ENCODE measurements at regions not wholly inside any gene's neighbourhood (a gene's known extent, or its start where the extent isn't known, plus 50 kb on each side); places are given as distances from the start of the nearest gene placed in this dataset.

DNA sequence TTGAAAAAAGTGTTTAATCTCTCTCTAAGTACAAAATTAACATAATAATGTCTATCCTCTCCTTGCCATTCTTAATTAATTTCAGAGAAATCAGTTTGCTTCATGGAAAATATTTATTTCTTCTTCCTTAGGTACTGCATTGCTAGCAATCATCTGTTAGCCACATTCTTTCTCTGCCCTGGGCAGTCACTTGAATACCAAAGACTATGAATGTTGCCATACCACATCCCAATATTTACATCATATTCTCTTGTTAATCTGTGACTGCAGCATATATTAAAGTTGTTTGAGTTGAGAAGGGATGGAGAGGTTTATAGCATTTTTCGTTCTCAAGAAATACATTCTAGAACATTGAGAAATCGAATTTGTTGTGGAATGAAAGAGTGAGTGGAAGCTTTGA is 672.8 kb downstream of the PCDH7 start:
- no peaks in the 10 kb centered on the region for H3K27me3 Mint-ChIP-seq
- H3K4me1 Mint-ChIP-seq: no peaks in the 10 kb centered on the region
- DNase-seq: no peak
- ATAC-seq: no peak
- no peaks in the 10 kb centered on the region for H3K36me3 Mint-ChIP-seq (ENCODE audit: low read depth)
- H3K9me3 Mint-ChIP-seq (ENCODE audit: low read depth): no peaks in the 10 kb centered on the region
- POLR2A ChIA-PET: no interaction called here
- CTCF ChIA-PET: interaction anchor here (1.0 kb wide), 1 partner anchor 12 kb away, joined by 3 read pairs; no protein-coding TSS in a partner anchor
- no peak overlapping the region for H3K4me3 Mint-ChIP-seq
- intact Hi-C loops (cut with DNase I, micrococcal nuclease): no loop called here
- H3K27ac Mint-ChIP-seq: no peak overlapping the region

DNA sequence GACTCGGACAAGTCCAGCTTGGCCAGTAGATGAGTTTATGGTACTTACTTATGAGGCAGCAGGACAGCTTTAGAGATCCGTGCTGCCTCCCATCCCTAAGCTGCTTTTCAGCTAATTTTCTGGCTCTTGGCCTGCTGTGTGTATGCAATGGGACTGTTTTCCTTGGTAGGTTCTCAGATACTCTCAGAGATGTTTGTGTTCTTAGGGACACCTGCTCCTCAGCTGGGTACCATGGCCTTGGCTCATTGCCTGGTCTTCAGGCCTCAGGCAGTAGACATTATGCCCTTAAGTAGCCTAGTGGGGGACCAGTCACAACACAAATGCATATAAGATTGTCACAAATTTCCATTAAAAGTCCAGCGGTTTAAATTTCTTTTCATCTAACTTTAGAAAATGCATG is 688.0 kb downstream of the PCDH7 start:
- Mint-ChIP-seq H3K4me1 (no peaks in the 10 kb centered on the region), H3K4me3 (no peak overlapping the region), H3K27ac (no peak overlapping the region), H3K27me3 (no peaks in the 10 kb centered on the region), H3K9me3 (ENCODE audit: low read depth) (peaks cover 8% of the 10 kb centered on the region), H3K36me3 (ENCODE audit: low read depth) (no peaks in the 10 kb centered on the region)
- intact Hi-C loops (cut with DNase I, micrococcal nuclease): no loop called here
- DNase-seq: no peak
- ChIA-PET POLR2A (no interaction called here), CTCF (no interaction called here)
- ATAC-seq: no peak

DNA sequence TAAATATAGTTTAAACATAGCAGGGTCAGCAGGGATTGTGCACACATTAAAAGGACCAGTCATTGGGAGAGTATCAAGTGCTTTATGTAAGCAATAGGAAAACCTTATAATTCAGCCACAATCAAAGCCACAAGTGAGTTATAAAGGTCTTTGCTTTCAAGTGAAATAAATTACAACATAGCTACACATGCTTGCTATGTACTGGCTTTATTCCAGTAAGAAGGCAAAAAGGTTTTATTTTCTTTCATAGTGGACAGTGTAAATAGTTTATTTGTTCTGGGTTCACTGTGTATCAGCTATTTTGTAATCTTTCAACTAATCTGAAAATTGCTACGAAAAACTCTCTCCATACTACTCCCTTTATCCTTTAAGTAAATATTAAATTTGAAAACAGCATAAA is 691.4 kb downstream of the PCDH7 start:
- DNase-seq (no peak), ATAC-seq (no peak)
- intact Hi-C loops (cut with DNase I, micrococcal nuclease): no loop called here
- Mint-ChIP-seq H3K27ac (no peak overlapping the region), H3K9me3 (ENCODE audit: low read depth) (peaks cover 5% of the 10 kb centered on the region), H3K27me3 (no peaks in the 10 kb centered on the region), H3K4me1 (no peaks in the 10 kb centered on the region), H3K4me3 (no peak overlapping the region), H3K36me3 (ENCODE audit: low read depth) (no peaks in the 10 kb centered on the region)
- ChIA-PET CTCF (interaction anchor here (1.6 kb wide), 1 partner anchor 9 kb away, joined by 3 read pairs; no protein-coding TSS in a partner anchor), POLR2A (no interaction called here)

DNA sequence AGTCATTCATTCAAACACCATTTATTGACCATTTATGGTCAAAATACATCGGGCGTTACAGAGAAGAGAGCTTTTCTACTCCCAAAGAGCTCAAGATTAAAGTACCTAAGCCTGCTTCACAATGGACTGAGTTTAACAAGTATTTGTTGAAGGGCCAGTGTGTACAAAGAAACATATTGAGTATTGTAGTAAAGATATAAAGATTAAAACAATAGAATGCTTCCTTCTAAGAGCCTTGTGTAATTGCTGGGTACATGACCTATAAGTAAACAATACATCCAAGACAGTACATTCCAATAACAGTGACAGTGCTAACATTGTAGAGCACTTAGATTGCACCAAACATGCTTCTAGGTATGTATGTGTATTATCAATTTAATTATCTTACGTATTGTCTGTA is 695.5 kb downstream of the PCDH7 start:
- ATAC-seq (no peak), DNase-seq (no peak)
- POLR2A ChIA-PET: no interaction called here
- Mint-ChIP-seq H3K36me3 (ENCODE audit: low read depth) (no peaks in the 10 kb centered on the region), H3K27ac (no peak overlapping the region), H3K9me3 (ENCODE audit: low read depth) (peaks cover 3% of the 10 kb centered on the region), H3K4me1 (no peaks in the 10 kb centered on the region), H3K27me3 (no peaks in the 10 kb centered on the region), H3K4me3 (no peak overlapping the region)
- CTCF ChIA-PET: no interaction called here
- intact Hi-C loops (cut with DNase I, micrococcal nuclease): no loop called here

DNA sequence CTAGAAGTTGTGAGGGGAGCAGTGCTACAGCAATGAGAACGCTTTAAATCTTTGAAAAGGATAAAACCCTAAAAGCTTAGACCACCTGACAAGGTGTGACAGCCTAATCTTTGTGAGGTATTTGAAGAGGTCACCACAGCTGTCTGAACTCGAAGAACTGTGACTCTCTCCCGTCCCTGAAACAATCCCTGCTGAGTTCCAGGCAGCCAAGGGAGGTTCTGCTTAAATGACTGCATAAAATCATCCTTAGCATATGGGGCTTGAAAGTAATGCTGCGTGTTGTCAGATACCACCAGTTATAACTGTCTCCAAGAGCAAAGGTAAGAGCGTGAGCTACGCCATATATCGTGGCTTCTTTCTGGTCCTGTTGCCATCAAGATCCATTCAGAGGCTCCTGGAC is 696.3 kb downstream of the PCDH7 start:
- ChIA-PET CTCF (no interaction called here), POLR2A (no interaction called here)
- Mint-ChIP-seq H3K9me3 (ENCODE audit: low read depth) (peaks cover 3% of the 10 kb centered on the region), H3K27ac (no peak overlapping the region), H3K4me3 (no peak overlapping the region), H3K27me3 (no peaks in the 10 kb centered on the region), H3K36me3 (ENCODE audit: low read depth) (no peaks in the 10 kb centered on the region), H3K4me1 (no peaks in the 10 kb centered on the region)
- DNase-seq (no peak), ATAC-seq (no peak)
- intact Hi-C loops (cut with DNase I, micrococcal nuclease): no loop called here

DNA sequence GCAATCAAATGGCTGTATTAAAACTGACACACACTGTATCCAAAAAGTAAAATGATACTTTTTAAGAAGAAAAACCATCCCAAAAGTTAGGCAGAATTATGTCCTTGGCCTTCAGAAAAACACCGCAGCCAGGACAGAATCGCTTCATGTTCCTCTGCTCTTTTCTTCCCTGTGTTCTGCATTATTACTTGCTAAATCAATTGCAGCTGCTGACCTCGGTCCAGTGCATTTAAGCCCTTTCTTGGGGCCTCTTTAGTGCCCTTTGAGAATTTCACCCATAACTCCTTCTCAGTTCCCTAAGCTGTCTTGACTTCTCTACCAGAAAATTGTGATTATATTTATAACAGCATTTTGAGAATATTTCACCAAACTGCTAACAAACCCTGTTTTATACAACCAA is 696.9 kb downstream of the PCDH7 start:
- Mint-ChIP-seq H3K27ac (no peak overlapping the region), H3K4me3 (no peak overlapping the region), H3K9me3 (ENCODE audit: low read depth) (peaks cover 3% of the 10 kb centered on the region), H3K27me3 (no peaks in the 10 kb centered on the region), H3K4me1 (no peaks in the 10 kb centered on the region), H3K36me3 (ENCODE audit: low read depth) (no peaks in the 10 kb centered on the region)
- POLR2A ChIA-PET: no interaction called here
- intact Hi-C loops (cut with DNase I, micrococcal nuclease): no loop called here
- ATAC-seq (no peak), DNase-seq (no peak)
- CTCF ChIA-PET: no interaction called here

DNA sequence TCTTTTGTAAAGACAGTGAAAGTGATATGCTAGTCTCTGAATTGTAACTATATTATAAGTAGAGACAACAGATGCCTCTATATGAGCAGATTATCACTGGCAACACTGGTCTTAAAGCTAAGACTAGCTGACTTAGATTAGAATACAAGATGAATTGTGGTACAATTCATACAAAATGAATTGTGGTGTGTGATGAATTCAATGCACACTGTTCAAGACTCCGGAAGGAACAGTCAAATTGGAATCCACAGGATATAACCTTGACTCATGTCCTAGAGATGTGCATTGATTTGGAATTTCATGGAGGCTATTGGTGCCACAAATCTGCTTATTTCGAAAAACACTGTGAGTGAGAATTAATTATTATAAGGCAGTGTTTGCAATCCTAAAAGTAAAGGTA is 701.8 kb downstream of the PCDH7 start:
- DNase-seq: no peak
- ChIA-PET CTCF (no interaction called here), POLR2A (no interaction called here)
- no peak overlapping the region for H3K4me3 Mint-ChIP-seq
- peaks cover 3% of the 10 kb centered on the region for H3K9me3 Mint-ChIP-seq (ENCODE audit: low read depth)
- no peak overlapping the region for H3K27ac Mint-ChIP-seq
- H3K27me3 Mint-ChIP-seq: no peaks in the 10 kb centered on the region
- no peaks in the 10 kb centered on the region for H3K4me1 Mint-ChIP-seq
- intact Hi-C loops (cut with DNase I, micrococcal nuclease): no loop called here
- H3K36me3 Mint-ChIP-seq (ENCODE audit: low read depth): no peaks in the 10 kb centered on the region
- no peak for ATAC-seq

DNA sequence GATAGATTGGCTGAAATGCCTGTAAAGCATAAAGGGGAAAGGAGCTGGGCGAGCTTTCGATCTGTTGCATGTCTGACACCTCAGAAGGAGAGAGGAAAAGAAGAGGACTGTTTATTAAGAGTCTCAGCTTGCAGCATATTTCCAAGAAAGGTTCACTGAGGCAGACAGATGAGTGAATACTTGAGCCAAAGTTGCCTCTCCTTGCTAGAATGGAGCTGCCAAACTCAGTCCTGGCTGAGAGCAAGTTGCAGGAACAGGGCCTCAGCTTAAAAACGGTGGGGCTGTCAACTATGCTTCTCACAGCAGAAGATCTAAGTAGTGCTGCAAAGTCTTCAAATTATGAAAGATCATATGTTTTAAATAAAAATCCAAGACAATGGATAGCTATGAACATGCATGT is 707.5 kb downstream of the PCDH7 start:
- Mint-ChIP-seq H3K27me3 (no peaks in the 10 kb centered on the region), H3K9me3 (ENCODE audit: low read depth) (peaks cover 2% of the 10 kb centered on the region), H3K27ac (no peak overlapping the region), H3K4me1 (no peaks in the 10 kb centered on the region), H3K36me3 (ENCODE audit: low read depth) (no peaks in the 10 kb centered on the region), H3K4me3 (no peak overlapping the region)
- no peak for DNase-seq
- CTCF ChIA-PET: no interaction called here
- POLR2A ChIA-PET: no interaction called here
- intact Hi-C loops (cut with DNase I, micrococcal nuclease): no loop called here
- ATAC-seq: no peak

DNA sequence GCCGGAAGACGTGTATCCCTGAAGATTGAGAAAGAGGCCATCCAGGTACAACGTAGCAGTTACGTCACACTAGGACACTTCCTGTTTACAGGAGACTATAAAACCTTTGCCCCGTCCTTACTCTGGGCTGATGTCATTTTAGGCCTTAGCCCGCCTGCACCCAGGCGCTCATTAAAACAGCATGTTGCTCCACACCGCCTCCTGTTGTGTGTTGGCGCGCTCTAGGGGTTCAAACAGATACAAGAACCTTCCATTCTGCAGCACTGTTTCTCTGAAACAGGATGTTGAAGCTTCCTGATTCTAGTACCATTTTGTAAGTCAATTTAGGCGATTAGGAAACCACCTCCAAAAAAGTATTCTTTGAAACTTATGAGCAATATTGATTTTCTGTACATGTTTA is 722.1 kb downstream of the PCDH7 start:
- H3K4me3 Mint-ChIP-seq: no peak overlapping the region
- intact Hi-C loops (cut with DNase I, micrococcal nuclease): no loop called here
- ChIA-PET POLR2A (no interaction called here), CTCF (interaction anchor here (0.6 kb wide), 1 partner anchor 210 kb away, joined by 4 read pairs; no protein-coding TSS in a partner anchor)
- no peaks in the 10 kb centered on the region for H3K9me3 Mint-ChIP-seq (ENCODE audit: low read depth)
- H3K36me3 Mint-ChIP-seq (ENCODE audit: low read depth): no peaks in the 10 kb centered on the region
- no peak for DNase-seq
- H3K4me1 Mint-ChIP-seq: no peaks in the 10 kb centered on the region
- no peak for ATAC-seq
- H3K27me3 Mint-ChIP-seq: no peaks in the 10 kb centered on the region
- no peak overlapping the region for H3K27ac Mint-ChIP-seq

DNA sequence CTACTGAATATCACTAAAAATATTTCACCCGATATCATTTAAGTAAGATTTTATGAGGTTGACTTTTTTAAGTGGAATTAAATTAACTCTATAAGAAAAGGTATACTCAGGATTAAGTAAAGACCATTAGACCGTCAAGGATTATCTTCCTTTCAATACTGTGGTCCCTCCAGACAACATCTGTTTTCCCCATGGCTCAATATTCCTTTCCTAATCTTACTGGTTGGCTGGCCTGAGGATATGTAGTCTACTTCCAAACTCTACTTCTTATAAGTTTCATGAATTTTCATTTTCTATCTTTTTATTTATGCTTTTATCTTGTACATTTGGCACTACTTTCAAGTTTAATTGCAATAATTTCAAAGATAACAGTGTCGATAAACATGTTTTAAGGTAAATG is 725.4 kb downstream of the PCDH7 start:
- Mint-ChIP-seq H3K27ac (no peak overlapping the region), H3K9me3 (ENCODE audit: low read depth) (no peaks in the 10 kb centered on the region), H3K27me3 (no peaks in the 10 kb centered on the region), H3K4me3 (no peak overlapping the region), H3K36me3 (ENCODE audit: low read depth) (no peaks in the 10 kb centered on the region), H3K4me1 (no peaks in the 10 kb centered on the region)
- DNase-seq: no peak
- ChIA-PET CTCF (no interaction called here), POLR2A (no interaction called here)
- no peak for ATAC-seq
- intact Hi-C loops (cut with DNase I, micrococcal nuclease): no loop called here

DNA sequence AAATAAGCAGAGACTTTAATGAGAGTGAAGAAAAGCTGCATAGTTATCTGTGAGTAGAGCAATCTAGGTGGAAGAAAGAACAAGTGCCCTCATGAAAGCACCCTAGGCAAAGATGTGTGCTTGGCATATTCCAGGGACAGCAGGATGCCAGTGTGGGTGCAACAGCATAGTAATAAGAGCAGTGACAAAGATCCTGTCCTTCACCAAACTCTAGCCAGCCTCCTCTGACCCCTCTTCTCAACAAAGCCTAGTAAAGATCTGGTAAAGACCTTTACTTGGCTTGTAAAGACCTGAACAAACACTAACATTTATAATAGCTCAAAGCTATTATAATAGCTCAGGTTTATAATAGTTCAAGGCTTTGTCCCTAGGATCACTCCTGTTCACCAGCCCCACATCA is 735.4 kb downstream of the PCDH7 start:
- intact Hi-C loops (cut with DNase I, micrococcal nuclease): no loop called here
- CTCF ChIA-PET: no interaction called here
- H3K36me3 Mint-ChIP-seq (ENCODE audit: low read depth): no peaks in the 10 kb centered on the region
- H3K4me1 Mint-ChIP-seq: no peaks in the 10 kb centered on the region
- ATAC-seq (no peak), DNase-seq (no peak)
- no peaks in the 10 kb centered on the region for H3K27me3 Mint-ChIP-seq
- H3K27ac Mint-ChIP-seq: no peak overlapping the region
- POLR2A ChIA-PET: no interaction called here
- H3K4me3 Mint-ChIP-seq: no peak overlapping the region
- H3K9me3 Mint-ChIP-seq (ENCODE audit: low read depth): peaks cover 1% of the 10 kb centered on the region

DNA sequence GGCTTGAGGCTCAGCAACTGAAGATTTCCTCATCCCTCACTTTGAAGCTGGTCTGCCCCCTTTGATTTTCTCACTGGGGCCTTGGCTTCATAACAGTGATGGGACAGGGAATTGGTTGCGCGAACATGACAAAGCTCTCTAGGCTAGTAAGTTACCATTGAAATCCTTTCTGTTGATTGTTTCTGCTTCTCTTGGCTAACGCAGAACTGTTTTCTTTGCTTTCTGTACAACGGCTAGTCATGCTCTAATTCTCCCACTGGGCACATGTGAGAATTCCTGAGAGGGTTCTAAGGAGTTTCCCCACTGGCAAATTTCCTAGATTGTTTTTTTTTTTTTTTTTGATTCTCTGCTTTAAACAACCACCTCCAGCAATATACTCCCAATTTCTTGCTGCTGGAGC is 738.6 kb downstream of the PCDH7 start:
- H3K27ac Mint-ChIP-seq: no peak overlapping the region

DNA sequence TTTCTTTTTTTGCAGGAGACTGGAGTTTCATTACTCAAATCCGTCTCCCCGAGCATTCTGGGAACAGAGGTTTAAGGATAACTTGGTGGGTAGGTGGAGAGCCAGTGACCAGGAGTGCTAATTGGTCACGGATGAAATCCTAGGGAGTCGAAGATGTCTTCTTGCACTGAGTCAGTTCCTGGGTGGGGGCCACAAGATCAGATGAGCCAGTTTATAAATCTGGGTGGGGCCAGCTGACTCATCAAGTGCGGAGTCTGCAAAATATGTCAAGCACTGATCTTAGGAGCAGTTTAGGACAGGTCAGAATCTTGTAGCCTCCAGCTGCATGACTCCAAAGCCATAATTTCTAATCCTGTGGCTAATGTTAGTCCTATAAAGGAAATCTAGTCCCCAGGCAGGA is 741.3 kb downstream of the PCDH7 start:
- ATAC-seq (no peak), DNase-seq (no peak)
- Mint-ChIP-seq H3K27ac (no peak overlapping the region), H3K36me3 (ENCODE audit: low read depth) (no peaks in the 10 kb centered on the region), H3K9me3 (ENCODE audit: low read depth) (peaks cover 5% of the 10 kb centered on the region), H3K4me3 (no peak overlapping the region), H3K27me3 (no peaks in the 10 kb centered on the region), H3K4me1 (no peaks in the 10 kb centered on the region)
- ChIA-PET POLR2A (no interaction called here), CTCF (no interaction called here)
- intact Hi-C loops (cut with DNase I, micrococcal nuclease): no loop called here

More for the DNA sequence above, 738.6 kb downstream of the PCDH7 start:
- Mint-ChIP-seq H3K36me3 (ENCODE audit: low read depth) (no peaks in the 10 kb centered on the region), H3K9me3 (ENCODE audit: low read depth) (peaks cover 2% of the 10 kb centered on the region), H3K4me1 (no peaks in the 10 kb centered on the region), H3K4me3 (no peak overlapping the region), H3K27me3 (no peaks in the 10 kb centered on the region)
- DNase-seq (no peak), ATAC-seq (no peak)
- POLR2A ChIA-PET: no interaction called here
- intact Hi-C loops (cut with DNase I, micrococcal nuclease): no loop called here
- CTCF ChIA-PET: no interaction called here
